Inferior parietal cortex (tissue), 1 donor: ENCODE measurements at regions not wholly inside any gene's neighbourhood (a gene's known extent, or its start where the extent isn't known, plus 50 kb on each side); places are given as distances from the start of the nearest gene placed in this dataset.
"Not testable (repeated sequence)": the region's sequence is repeated elsewhere in the genome, so short reads cannot be mapped to it uniquely, and the experiment has no call there.

ENCODE experiments used
- DNase-seq: peaks from one replicate; pipeline ENCODE4 v3.0.0-alpha.2; 2016; ENCODE audit errors: extremely low spot score

DNA sequence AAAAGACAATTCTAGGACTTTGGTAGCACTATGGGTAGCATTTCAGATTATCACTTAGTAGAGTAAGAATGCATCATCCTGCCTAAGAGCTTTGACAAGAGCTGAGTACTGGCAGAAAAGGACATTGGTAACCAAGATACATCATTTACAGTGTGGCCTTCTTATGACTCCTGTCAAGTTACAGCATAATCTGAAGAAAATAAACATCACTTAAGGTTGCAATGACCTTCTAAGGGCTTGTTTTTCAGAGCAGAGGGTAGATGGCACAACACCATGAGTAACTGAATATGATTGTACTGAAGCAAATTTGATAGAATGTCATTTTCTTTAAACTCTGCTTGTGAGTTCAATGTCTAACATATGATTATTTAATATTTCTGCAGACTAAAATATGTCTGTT is 822.6 kb downstream of the TBC1D32 start:
- DNase-seq, result no peak

DNA sequence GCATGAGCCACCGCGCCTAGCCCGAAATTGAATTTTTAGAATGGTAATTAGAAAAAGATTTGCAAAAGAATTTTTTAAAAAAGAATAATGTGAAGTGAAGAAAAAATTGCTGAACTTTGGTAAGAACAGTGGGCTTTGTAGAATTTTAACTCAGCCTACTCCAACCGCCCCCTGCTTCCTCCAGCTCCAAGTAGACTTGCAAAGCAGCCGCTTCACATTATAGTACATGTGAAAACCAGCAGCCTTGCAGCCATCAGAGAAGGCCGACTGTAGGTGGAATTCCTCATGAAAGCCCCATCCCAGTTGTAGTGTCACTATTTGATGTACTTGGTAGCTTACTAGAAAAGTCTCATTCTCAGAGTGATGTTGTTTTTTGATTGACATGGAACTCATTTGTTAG is 835.6 kb downstream of the TBC1D32 start:
- DNase-seq, result no peak

DNA sequence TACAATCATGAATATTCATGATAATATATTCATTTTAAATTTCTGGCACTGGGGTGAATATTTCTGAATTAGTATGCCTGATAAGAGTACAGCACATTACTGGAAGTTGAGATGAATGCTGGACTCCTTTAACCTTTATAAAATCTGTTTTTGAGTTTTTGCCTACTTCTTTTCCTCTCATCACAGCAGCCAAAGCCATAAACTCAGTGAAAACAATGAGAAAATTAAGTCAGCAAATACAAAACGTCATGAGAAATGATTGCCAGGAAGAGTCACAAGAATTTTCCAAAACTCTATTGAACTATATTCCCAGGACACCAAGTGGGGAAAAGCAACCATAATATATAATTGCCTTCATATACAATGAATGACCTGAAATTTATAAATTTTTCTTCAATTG is 837.6 kb downstream of the TBC1D32 start:
- DNase-seq, result no peak

DNA sequence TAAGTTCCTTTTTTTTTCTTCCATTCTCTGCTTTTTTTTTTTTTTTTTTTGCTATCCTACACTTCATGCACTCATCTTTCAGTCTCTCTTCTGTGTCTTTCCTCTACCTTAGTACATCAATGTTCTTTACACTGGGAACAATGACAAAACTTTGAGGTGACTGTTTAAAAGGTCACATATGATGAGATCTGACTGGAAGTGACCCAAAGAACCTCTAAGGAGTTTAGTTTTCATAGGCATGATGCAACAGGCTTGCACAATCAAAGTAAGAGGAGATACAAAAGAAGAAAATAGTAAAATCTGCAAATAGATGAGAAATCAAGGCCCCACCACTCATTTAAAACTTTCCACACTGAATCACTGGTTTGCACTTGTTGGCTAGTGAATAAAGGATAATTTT is 840.8 kb downstream of the TBC1D32 start:
- DNase-seq, result no peak

DNA sequence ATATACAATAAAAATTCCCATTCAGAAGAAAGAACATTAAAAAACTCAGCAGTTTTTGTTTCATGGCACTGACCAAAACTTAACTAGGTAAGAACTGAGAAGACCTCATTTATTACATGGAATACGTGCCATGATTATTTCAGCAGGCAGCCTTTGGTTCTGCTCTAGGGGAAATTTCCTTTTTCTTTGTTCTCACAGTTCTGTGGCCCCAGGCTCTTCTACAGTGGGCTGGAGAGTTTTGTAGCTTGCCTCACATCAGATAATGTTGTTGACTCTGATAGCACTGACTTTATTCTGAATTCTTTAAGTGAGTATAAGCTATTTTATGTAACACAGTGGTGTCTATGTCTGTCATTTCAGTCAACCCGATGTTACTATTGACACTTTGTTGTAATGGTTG is 844.3 kb downstream of the TBC1D32 start:
- DNase-seq, result no peak

DNA sequence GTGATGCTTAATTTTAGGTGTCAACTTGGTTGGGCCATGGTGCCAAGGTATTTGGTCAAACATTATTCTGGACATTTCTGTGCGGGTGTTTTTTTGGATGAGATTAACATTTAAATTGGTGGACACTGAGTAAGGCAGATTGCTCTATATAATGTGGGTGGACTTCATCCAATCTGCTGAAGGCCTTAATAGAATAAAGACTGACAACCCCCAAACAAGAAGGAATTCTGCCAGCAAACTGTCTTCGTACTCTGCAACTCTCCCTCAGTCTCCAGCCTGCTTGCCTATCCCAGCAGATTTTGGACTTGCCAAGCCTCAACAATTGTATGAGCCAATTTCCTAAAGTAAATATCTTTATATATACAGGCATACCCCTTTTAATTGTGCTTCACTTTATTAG is 850.1 kb downstream of the TBC1D32 start:
- DNase-seq, result no peak

DNA sequence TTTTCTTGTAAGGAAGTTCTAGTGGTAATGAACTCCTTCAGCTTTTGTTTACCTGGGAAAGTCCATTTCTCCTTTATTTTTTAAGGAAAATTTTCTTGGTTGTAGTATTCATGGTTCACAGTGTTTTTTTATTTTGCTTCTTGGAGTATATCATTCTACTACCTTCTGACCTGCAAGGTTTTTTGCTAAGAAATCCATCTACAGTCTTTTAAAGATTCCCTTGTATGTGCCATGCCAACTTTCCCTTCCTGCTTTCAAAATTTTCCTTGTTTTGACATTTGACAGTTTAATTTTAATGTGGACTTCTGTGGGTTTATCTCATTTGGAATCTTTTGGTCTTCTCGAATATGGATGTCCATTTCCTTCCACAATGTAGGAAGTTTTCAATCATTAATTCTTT is 855.6 kb downstream of the TBC1D32 start:
- no peak for DNase-seq

DNA sequence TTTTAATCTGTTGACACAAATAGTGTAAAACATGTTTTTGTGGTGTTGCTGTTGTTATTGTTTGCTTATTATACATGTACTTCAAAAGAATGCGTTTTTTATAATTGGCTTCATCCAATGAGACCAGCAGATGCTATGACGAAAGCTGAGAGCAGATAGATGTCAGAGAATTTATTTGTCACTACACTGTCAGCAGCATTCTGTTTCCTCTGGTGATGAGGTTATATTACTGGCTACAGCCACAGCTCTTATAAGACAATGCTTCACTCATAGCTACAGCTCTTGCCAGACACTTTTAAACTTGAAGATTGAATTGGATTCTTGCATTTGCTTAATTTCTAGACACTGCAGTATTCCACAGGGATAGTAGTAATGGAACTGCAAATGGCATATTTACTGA is 860.5 kb downstream of the TBC1D32 start:
- DNase-seq, result no peak

DNA sequence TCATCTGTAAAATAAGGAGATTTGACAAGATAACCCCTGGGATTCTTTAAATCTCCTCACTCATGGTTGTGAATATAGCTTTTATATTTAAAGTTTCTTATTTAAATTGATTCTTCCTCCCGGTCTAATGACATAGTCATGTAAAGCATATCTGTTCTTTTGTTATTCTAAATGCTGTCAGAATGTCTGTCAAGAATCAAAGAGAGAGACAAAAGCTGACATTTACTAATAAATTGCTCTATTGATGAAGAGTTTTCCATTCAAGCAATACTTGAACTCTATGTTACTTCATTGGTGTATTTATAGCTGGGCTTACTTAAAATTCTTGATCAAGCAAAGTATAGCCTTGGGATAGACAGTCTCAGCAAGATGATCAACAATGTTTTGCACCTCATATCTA is 865.8 kb downstream of the TBC1D32 start:
- DNase-seq, result no peak

DNA sequence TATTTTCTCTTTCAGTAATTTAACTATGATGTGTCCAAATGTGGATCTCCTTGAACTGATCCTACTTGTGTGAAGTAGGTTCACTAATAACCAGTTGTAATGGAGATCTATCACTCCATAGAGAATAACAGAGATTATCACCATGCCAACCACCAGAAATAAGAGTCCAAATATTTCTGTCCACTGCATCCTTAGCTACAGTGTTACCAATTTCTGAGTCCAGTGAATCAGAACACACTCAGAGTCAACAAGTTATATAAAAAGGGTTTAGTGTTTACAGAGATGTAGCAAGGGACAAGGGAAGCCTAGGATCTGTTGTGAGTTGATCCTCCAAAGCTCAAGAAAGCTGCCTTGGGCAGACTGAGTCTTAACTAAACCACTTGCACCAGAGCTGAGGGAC is 882.8 kb downstream of the TBC1D32 start:
- no peak for DNase-seq

DNA sequence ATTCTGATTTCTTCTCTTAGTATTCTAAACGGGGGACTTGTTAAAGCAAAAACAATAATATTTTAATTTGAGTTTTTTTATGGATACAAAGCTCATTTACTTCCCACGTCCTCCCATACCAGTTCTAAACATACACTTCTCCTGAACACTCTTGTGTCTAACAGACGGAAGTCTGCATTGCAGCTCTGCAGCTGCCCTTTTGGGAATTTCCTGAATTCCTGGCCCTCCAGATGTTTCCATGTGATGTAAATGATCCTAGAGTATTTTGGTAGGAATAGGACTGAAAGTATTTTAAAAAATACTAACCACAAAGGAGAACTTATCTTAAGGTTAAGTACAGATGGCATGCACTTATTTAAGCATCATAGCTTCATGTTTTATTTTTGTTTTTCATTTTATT is 886.7 kb downstream of the TBC1D32 start:
- DNase-seq, result no peak

DNA sequence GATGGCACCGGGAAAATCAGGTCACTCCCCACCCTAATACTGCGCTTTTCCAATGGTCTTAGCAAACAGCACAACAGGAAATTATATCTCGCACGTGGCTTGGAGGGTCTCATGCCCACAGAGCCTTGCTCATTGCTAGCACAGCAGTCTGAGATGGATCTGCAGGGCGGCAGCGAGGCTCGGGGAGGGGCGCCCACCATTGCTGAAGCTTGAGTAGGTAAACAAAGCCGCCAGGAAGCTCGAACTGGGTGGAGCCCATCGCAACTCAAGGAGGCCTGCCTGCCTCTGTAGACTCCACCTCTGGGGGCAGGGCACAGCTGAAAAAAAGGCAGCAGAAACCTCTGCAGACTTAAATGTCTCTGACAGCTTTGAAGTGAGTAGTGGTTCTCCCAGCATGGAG is 901.4 kb downstream of the TBC1D32 start:
- DNase-seq, result not testable (repeated sequence)

DNA sequence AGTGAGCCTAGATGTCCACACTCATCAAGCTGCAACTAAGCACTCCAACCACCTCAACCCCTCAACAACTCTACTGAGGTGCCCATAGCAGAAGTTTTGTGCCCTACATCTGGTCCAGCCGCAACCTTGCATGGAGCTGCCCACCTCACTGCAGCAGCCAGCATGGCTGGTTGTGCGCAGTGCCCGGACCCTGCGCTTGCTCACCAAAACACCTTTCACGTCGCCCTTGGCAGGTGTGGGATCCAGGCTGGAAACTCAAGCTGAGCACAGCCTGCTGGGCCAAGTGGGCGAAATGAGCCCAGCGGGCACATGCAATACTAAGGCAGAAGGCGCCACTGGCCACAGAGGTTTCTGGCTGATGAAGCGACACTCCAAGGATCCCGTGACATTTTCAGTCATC is 902.4 kb downstream of the TBC1D32 start:
- DNase-seq, result no peak

DNA sequence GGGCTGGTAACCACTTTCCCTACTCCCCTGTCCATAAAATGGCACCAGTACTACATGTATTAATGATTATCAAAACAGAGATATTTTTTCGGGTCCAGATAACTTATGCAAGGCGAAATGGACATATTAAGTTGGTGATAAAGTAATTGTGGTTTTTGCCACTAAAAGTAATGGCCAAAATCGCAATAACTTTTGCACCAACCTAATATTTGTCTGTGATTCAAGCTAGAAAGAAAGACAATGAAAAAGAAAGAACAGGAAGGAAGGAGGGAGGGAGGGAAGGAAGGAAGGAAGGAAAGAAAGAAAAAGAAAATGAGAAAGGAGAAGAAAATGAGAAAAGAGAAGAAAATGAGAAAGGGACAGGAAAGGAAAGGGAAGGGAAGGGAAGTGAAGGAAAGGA is 922.9 kb downstream of the TBC1D32 start:
- DNase-seq, result no peak

DNA sequence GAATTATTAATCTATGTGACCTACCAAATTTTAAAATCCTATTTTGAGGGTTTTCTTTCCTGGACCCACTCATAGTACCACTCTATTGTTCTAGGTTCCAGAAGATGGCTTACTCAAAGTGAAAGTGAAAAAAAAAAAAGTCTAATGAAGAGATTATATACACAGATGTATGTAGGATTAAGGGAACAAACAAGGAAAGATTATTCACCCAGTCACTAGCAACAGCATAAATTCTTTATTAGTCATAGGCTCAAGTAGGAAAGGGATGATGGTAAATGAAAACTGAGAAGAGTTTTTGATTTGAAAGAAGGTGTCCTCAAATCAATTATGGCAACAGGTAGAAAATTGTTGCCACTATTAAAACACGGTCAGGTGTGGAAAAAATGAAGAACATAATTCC is 923.7 kb downstream of the TBC1D32 start:
- no peak for DNase-seq

DNA sequence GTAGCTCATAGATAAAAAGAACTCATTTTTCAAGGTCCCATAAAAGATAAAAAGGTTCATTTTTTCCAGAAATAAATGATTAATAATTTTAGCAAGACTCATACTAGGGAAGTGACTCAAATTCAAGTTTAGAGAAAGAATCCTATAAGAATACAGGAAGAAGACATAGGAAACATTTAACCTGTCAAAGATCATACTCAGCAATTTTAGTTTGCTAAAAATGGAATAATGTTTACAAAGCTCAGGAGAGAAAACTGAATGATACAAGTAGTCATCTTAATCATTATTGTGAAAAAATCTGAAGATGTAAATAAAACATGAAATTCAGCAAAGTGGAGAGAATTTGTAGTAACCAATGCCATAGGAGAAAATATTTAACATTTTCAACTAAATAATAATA is 926.6 kb downstream of the TBC1D32 start:
- DNase-seq, result no peak

DNA sequence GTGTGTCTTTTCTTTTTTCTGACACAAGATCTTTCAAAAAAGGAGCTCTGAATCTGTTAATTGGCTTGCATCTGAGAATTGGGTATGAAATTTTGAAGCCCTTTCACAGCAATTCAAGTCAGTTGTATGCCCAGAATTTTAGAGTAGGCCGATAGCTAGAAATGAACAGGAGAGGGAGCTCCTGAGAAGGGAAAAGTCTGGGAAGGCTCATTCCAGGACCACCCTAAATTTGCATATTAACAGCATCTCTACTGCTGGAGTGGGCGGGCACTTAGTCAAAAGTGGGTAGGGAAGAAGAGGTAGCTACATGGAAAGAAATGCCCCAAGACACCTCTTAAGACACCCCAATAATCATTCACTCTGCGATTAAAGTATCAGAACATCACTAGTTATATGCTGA is 928.3 kb downstream of the TBC1D32 start:
- no peak for DNase-seq

DNA sequence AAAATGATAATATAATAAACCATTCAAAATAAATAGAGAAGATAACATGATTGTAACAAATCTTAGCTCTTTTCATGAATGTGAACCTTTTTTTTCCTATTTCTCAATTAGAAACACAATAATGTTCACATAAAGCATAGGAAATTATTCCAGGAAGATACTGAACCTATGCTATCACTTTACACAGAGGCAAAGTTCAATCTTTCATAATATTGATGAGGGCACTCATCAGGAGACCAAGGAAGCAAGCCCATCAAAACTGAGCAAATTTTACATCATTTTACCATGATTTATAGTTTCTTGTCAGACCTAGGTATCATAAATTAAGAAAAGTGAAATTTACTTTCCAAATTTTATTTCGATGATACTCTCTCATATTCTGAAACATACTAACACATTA is 938.5 kb downstream of the TBC1D32 start:
- no peak for DNase-seq

DNA sequence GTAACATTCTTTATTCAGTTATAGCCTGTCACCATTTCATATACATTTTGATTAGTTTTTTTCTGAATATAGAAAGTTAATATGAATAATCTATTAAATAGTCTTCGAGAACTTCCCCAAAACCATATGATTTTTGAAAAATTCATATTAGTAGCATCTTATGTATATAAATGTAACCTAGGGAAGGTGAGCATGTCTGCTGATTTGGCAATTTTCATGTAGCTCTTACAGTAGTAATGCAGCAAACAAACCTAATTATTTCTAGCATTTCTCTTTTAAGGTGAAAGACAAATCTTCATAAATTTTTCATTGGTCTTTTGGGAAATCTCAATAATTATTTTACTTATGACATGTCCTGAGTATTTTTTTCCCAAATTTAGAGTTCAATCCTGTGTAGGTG is 939.0 kb downstream of the TBC1D32 start:
- no peak for DNase-seq

DNA sequence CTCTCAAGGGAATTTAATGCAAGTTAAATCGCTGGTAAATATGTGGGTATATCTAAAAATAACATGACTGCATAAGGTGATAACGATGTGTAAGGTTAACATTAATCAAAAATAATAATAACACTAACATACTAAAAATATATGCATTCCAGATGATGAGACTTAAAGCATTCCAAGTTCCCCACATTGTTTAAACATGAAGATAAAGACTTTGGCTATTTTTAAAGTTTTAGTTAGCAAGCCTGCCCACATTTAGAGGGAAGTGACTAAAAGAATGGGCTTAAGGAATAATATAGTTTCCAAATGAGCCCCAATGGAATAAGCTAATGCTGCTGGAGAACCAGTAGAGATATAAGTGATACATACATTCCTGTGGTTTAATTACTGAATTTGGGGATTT is 941.3 kb downstream of the TBC1D32 start:
- no peak for DNase-seq

DNA sequence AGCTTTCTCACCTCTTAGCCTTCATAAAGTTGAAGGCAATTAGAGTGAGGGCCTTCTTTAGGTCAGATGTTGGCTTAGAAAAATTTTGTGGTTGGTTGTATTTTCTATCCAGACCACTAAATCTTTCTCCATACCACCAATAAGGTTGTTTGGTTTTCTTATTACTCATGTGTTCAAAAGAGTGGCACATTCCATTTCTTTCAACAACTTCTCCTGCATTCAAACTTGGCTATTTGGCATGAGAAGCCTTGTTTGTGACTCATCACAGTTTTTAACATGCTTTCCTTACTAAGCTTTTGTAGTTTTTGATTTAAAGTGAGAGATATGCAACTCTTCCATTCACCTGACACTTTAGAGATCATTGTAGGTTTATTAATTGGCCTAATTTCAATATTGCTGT is 949.6 kb downstream of the TBC1D32 start:
- no peak for DNase-seq

DNA sequence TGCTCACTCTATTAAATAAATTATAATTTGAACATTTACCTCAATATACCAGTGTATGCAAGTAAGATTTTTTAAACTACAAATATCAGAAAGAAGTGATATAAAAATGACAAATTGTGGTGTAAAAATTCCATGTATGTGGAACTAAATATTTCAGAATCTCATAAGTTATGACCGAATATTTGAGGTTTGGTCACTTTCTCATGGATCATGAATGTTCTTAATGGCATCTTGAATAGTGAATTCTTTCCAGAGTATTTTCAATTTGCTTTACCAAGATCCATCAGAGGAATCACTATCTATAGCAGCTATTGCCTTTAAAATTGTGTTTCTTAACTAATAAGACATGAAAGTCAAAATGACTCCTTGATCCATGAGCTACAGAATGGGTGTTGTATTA is 950.6 kb downstream of the TBC1D32 start:
- no peak for DNase-seq

DNA sequence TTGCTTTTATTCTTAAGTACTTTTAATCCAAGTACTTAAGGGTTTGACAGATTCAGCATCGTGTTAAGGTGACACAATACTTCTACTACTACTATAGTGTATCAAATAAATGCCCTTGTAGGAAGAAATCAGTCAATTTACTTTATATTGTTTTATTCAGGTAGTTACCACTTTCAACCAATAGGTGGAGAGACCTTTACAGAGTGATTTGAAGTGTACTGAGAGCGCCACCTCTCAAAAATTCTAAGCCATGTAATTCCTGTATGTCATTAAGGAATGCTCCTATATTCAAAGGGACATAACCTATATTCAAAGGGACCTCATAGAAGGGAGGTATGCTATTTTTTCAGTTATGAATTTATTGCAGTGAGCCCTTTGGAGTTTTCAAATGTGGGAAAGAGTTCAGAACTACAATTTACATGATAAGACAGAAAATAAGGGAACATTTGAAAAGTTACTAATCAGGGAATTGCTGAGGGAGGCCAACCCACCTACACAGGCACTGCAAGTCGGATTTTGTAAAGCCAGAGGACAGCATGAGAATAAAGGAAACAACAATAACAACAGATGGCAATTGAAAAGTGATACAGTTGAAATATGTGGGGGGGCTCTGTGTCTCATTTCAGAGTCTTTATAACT is 955.6 kb downstream of the TBC1D32 start:
- DNase-seq, result no peak

DNA sequence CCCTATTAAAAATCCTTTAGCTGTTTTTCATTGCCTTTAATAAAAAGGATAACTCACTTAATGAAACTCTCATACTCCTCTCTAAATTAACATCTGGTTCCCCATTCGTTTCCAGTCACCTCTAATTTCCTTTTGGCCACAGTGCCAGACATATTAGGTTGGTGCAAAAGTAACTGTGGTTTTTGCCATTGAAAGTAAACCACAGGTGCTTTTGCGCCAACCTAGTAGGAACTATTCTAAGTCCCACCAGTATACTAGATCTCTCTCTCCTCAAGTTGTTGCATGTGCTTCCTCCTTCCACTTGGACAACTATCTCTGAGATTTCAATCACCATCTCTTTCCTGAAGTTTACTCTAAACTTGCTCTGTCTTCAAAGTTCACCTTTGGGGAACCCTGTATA is 961.1 kb downstream of the TBC1D32 start:
- no peak for DNase-seq

DNA sequence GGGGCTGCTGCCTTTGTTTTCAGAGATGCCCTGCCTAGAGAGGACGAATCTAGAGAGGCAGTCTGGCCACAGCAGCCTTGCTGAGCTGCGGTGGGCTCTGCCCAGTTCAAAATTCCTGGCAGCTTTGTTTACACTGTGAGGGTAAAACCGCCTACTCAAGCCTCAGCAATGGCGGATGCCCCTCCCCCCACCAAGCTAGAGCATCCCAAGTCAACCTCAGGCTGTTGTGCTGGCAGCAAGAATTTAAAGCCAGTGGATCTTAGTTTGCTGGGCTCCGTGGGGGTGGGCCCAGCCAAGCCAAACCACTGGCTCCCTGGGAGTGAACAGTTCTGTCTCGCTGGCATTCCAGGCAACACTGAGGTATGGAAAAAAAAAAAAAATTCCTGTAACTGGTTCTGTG is 970.9 kb downstream of the TBC1D32 start:
- no peak for DNase-seq
